IPS DF 6.9 (cell line): ENCODE measurements at regions not wholly inside any gene's neighbourhood (a gene's known extent, or its start where the extent isn't known, plus 50 kb on each side); places are given as distances from the start of the nearest gene placed in this dataset.

Experiments used
- DNase-seq: peaks from one replicate; pipeline ENCODE4 v3.0.0-alpha.2; 2013; ENCODE audit warnings: low read depth, low spot score
- H3K27ac ChIP-seq: one replicate; pipeline ENCODE4 v1.5.1; 2013; ENCODE audit warnings: low read length, control low read depth
- H3K27me3 ChIP-seq: 2 replicates; pipeline ENCODE4 v1.6.1; 2013; ENCODE audit warnings: mild to moderate bottlenecking, low read length; ENCODE audit not compliant: control insufficient read depth, insufficient read depth
- H3K36me3 ChIP-seq: 2 replicates; pipeline ENCODE4 v1.6.1; 2013; ENCODE audit warnings: low read length; ENCODE audit not compliant: control insufficient read depth, insufficient read depth
- H3K4me1 ChIP-seq: 2 replicates; pipeline ENCODE4 v1.6.1; 2013; ENCODE audit warnings: low read length; ENCODE audit not compliant: control insufficient read depth, insufficient read depth
- H3K4me3 ChIP-seq: 2 replicates; pipeline ENCODE4 v1.5.1; 2013; ENCODE audit warnings: mild to moderate bottlenecking, low read length
- H3K9me3 ChIP-seq: 2 replicates; pipeline ENCODE4 v1.6.1; 2013; ENCODE audit warnings: low read length, inconsistent platforms; ENCODE audit not compliant: control insufficient read depth, insufficient read depth
- WGBS: extraction: QIAGEN DNeasy Blood & Tissue Kit; methylation state at CpG from one replicate; pipeline ENCODE4 v1.1.7; 2013; ENCODE audit warnings: mixed read lengths, missing lambda C conversion rate; ENCODE audit not compliant: insufficient read length, insufficient coverage; 5-methylcytosine and 5-hydroxymethylcytosine counted together

GRCh38 chr7:153886506-153887441, 165.4 kb upstream of the DPP6 start:
- no peak overlapping the region for H3K27ac ChIP-seq
- no peaks in the 10 kb centered on the region for H3K36me3 ChIP-seq
- no peaks in the 10 kb centered on the region for H3K27me3 ChIP-seq
- H3K9me3 ChIP-seq, result peaks cover 13% of the 10 kb centered on the region
- H3K4me3 ChIP-seq, result no peak overlapping the region
- no peak for DNase-seq
- no peaks in the 10 kb centered on the region for H3K4me1 ChIP-seq
- WGBS, result no CpG with 5 or more reads among the region's 98 CpGs

GRCh38 chr7:153887749-153888569, 164.2 kb upstream of the DPP6 start:
- Histone ChIP-seq H3K27me3 (no peaks in the 10 kb centered on the region; the same call in 1 of the 2 replicates), H3K36me3 (no peaks in the 10 kb centered on the region), H3K9me3 (peaks cover 17% of the 10 kb centered on the region), H3K27ac (no peak overlapping the region), H3K4me3 (no peak overlapping the region), H3K4me1 (no peaks in the 10 kb centered on the region)
- no peak for DNase-seq
- no CpG with 5 or more reads among the region's 82 CpGs for WGBS

GRCh38 chr7:153891990-153892389, 160.2 kb upstream of the DPP6 start:
- Histone ChIP-seq H3K4me3 (no peak overlapping the region), H3K27me3 (no peaks in the 10 kb centered on the region; the same call in 1 of the 2 replicates), H3K27ac (no peak overlapping the region), H3K36me3 (no peaks in the 10 kb centered on the region), H3K9me3 (peaks cover 24% of the 10 kb centered on the region), H3K4me1 (no peaks in the 10 kb centered on the region)
- no peak for DNase-seq
- WGBS, result no CpG with 5 or more reads among the region's 6 CpGs

GRCh38 chr7:153902862-153903261, 149.3 kb upstream of the DPP6 start:
- H3K27me3 ChIP-seq, result no peaks in the 10 kb centered on the region
- H3K4me3 ChIP-seq, result no peak overlapping the region
- peaks cover 15% of the 10 kb centered on the region for H3K9me3 ChIP-seq
- no peaks in the 10 kb centered on the region for H3K4me1 ChIP-seq
- H3K36me3 ChIP-seq, result no peaks in the 10 kb centered on the region
- no CpG with 5 or more reads among the region's 3 CpGs for WGBS
- no peak overlapping the region for H3K27ac ChIP-seq
- DNase-seq, result no peak

GRCh38 chr7:153912211-153912610, 140.0 kb upstream of the DPP6 start:
- Histone ChIP-seq H3K36me3 (no peaks in the 10 kb centered on the region), H3K4me1 (no peaks in the 10 kb centered on the region), H3K27ac (no peak overlapping the region), H3K4me3 (no peak overlapping the region), H3K27me3 (no peaks in the 10 kb centered on the region), H3K9me3 (peaks cover 11% of the 10 kb centered on the region)
- DNase-seq, result no peak
- WGBS, result no CpG with 5 or more reads among the region's 4 CpGs

- H3K36me3 ChIP-seq, result no peaks in the 10 kb centered on the region
- no peak overlapping the region for H3K4me3 ChIP-seq
- no peaks in the 10 kb centered on the region for H3K4me1 ChIP-seq
- WGBS, result no CpG with 5 or more reads among the region's 5 CpGs
- H3K9me3 ChIP-seq, result peaks cover 16% of the 10 kb centered on the region
- H3K27ac ChIP-seq, result no peak overlapping the region
- no peaks in the 10 kb centered on the region for H3K27me3 ChIP-seq
- DNase-seq, result no peak
Measured at GRCh38 chr7:153920126-153920525, 132.1 kb upstream of the DPP6 start.

GRCh38 chr7:153920897-153921296, 131.3 kb upstream of the DPP6 start:
- Histone ChIP-seq H3K4me1 (no peaks in the 10 kb centered on the region), H3K9me3 (peaks cover 19% of the 10 kb centered on the region), H3K27me3 (no peaks in the 10 kb centered on the region), H3K27ac (no peak overlapping the region), H3K4me3 (no peak overlapping the region), H3K36me3 (no peaks in the 10 kb centered on the region)
- no peak for DNase-seq
- no CpG with 5 or more reads among the region's 5 CpGs for WGBS

- no peaks in the 10 kb centered on the region for H3K4me1 ChIP-seq
- no peak overlapping the region for H3K4me3 ChIP-seq
- H3K27ac ChIP-seq, result no peak overlapping the region
- no CpG with 5 or more reads among the region's 3 CpGs for WGBS
- H3K27me3 ChIP-seq, result no peaks in the 10 kb centered on the region
- H3K36me3 ChIP-seq, result no peaks in the 10 kb centered on the region
- DNase-seq, result no peak
- H3K9me3 ChIP-seq, result peaks cover 19% of the 10 kb centered on the region
Measured at GRCh38 chr7:153921408-153921807, 130.8 kb upstream of the DPP6 start.

GRCh38 chr7:153930696-153931095, 121.5 kb upstream of the DPP6 start:
- Histone ChIP-seq H3K27me3 (no peaks in the 10 kb centered on the region), H3K36me3 (no peaks in the 10 kb centered on the region), H3K27ac (no peak overlapping the region), H3K4me1 (no peaks in the 10 kb centered on the region), H3K4me3 (no peak overlapping the region), H3K9me3 (peaks cover 15% of the 10 kb centered on the region)
- DNase-seq, result no peak
- WGBS, result no CpG with 5 or more reads among the region's 2 CpGs

- H3K27me3 ChIP-seq, result no peaks in the 10 kb centered on the region
- H3K36me3 ChIP-seq, result no peaks in the 10 kb centered on the region
- no peaks in the 10 kb centered on the region for H3K4me1 ChIP-seq
- WGBS, result no CpG with 5 or more reads among the region's 5 CpGs
- peaks cover 24% of the 10 kb centered on the region for H3K9me3 ChIP-seq
- no peak for DNase-seq
- no peak overlapping the region for H3K4me3 ChIP-seq
- no peak overlapping the region for H3K27ac ChIP-seq
Measured at GRCh38 chr7:153934048-153934447, 118.2 kb upstream of the DPP6 start.
